ENCODE measurements at regions not wholly inside any gene's neighbourhood (a gene's known extent, or its start where the extent isn't known, plus 50 kb on each side); places are given as distances from the start of the nearest gene placed in this dataset.

DNA sequence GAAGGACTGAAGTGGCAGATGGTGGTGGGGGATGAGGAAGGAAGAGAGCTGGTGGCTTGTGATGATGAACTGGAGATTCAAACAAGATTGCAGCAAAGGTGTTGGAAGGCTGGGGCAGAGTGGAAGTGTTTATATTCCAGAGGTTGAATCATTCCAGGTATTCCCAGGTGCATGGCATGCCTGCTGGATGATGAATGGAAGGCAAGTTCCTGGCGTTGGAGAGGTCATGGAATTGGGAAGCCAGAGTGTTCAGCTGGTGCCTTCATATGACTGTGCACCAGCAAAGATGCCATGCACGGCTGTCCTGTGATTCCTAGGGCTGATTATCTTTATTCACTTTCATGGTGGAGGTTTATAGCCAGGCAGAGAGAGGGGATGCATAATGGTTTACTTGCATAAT is 135.8 kb upstream of the PUDP start:
- no peak for DNase-seq (ENCODE audit: low read depth)

DNA sequence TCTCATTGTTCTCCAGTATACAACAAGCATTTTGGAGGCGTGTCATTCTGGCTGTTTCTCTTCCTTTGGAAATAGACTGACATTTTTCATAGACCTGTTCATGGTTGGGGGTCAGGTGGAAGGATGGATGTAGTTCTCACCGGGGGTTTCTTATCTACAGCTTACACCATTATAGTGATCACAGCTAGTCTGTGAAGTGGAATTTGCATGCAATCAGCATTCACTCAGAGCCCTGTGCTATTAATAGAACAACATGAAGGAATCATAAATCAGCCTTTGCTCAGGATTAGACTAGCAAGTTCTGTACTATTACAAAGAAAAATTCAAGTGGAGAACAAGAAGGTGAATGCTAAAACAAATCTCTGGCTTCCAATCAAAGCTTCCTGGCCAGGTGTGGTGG is 132.6 kb upstream of the PUDP start:
- no peak for DNase-seq (ENCODE audit: low read depth)

- DNase-seq (ENCODE audit: low read depth) = no peak
These were observed 124.4 kb upstream of the PUDP start for GRCh38 chrX:7272346-7272745.

DNA sequence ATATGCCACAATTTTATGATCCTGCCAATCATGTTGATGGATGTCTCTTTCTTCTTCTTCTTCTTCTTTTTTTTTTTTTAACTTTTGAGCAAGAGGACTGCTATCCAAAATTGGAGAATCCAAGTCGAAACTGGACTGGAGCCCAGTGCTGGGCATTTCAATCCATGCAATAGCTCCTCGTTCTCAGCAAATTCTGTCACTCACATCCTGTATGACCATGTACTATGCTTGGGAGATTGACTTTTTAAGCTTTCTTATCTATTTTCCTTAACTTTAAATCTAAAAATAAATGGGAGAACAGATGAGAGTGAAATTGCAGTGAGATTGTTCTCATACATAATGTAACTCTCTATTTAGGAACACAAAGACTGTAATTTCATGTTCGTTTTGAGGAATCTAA is 123.0 kb upstream of the PUDP start:
- DNase-seq (ENCODE audit: low read depth) = no peak

DNA sequence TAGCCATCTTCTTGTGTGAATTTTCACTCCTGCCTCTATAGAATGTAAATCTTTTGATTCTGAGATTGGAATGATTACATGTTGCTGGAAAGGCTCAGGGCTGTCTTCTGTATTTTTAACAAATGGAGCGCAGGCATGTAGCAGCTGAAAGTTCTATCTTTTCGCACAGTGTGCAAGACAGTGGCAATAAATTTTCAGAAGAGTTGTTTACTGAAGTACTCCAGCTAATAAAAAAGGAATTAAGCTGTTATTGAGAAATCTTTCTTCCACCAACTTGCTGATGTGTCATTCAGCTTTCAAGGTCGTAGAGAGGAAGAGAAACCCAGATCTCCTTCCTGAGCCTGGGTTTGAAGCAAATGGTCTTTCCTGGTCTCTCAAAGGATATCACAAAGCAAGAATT is 122.0 kb upstream of the PUDP start:
- peak; percentile 32 for DNase-seq (ENCODE audit: low read depth)

- no peak for DNase-seq (ENCODE audit: low read depth)
These were observed 121.6 kb upstream of the PUDP start for GRCh38 chrX:7269589-7269988.

DNA sequence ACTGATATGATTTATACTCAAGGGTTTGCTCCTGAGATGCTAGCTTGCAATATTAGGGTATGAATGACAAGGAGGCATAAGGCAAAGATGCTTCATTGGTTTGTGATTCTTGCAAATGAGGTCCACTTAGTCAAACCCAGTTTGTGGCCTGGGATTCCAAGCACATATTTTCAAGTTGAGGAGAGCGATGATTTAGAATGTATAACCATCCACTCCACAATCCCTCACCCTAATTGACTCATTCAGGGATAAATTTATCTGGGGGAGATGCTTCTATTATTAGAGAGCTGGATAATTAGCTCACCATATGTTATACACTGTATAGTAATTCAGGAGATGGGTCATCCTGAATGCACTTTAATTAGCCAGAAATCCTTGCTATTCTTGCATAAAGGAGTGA is 118.3 kb upstream of the PUDP start:
- no peak for DNase-seq (ENCODE audit: low read depth)

- no peak for DNase-seq (ENCODE audit: low read depth)
These were observed 116.4 kb upstream of the PUDP start for GRCh38 chrX:7264399-7264798.

- peak; percentile 14 for DNase-seq (ENCODE audit: low read depth)
These were observed 116.0 kb upstream of the PUDP start for GRCh38 chrX:7263961-7264360.

DNA sequence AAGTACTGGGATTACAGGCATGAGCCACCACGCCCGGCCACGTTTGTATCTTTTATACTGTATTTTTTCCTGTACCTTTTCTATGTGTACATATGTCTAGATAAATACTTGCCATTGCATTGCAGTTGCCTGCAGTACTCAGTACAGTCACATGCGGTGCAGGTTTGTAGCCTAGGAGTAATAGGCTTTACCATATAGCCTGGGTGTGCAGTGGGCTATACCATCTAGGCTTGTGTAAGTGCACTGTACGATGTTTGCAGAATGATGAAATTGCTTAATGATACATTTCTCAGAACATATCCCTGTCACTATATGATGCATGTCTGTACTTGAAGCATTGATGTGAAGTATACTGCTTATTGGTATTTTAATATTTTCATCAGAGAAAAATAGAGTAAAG is 115.4 kb upstream of the PUDP start:
- DNase-seq (ENCODE audit: low read depth) = no peak

- DNase-seq (ENCODE audit: low read depth) = no peak
These were observed 114.6 kb upstream of the PUDP start for GRCh38 chrX:7262551-7262950.

DNA sequence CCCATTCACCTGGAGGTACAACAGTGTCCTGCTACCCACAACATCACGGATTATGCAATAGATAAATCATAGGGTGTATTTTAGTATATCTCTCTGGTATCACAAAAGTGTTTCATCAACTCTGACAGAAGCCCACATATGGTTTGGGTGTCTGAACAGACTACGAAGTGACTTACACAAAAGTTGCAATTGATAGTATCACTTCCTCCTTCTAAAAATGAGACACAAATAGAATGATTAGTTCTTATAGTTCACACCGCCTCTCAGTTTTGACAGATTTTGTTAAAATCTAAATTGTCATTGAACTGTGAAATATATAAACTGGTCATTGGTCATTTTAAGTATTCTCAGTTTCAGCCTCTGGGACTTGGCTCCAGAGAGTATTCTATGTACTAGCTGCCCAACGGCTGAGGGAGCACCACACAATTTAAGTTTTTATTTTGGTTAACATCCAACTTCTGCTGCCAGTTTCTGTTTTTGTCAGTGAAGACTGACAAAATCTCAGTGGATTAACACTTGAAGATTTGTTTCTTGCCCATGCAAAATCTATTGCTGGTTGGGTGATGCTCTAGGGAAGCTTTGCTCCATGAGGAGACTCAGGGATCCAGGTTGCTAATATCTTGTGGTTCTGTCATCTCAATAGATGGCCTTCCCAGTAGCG is 113.8 kb upstream of the PUDP start:
- no peak for DNase-seq (ENCODE audit: low read depth)

GRCh38 chrX:7254144-7254543 is 106.2 kb upstream of the PUDP start:
- DNase-seq (ENCODE audit: low read depth) = no peak

- DNase-seq (ENCODE audit: low read depth) = no peak
These were observed 105.6 kb upstream of the PUDP start for GRCh38 chrX:7253565-7253964.

- DNase-seq (ENCODE audit: low read depth) = no peak
These were observed 104.2 kb upstream of the PUDP start for GRCh38 chrX:7252013-7252610.

DNA sequence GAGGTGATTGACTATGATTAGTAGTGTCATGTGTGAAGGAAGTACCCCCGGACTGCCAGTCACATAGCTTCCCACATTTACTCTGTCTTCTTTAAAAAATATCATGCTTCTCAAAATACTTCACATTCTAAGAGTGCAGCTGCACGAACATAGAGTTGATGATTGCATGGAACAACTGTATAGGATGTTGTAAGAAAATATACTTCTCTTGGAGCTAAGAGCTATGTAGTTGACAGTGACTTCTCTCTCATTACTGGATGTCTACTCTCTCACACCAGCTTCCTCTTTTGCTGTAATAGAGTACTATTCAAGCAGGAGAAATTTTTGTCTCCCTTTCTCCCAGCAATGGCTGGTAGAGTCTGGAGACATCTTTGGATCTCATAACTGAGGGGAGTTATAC is 99.4 kb upstream of the PUDP start:
- DNase-seq (ENCODE audit: low read depth) = no peak

DNA sequence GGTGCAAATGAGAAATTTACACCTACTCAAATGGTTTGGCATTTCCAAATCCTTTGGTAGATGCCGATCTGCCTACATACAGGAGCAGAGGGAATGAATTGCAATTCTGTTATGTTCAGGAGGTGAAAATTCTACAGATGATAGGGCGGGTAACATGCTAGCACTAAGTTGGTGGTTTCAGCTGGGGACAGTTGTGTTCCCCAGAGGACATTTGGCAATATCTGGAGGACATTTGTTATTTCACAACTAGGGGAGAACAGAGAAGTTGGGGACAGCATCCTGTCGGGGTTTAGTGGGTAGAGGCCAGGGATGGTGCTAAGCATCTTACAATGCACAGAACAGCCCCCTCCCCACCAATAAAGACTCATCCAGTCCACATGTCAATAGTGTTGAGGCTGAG is 96.5 kb upstream of the PUDP start:
- DNase-seq (ENCODE audit: low read depth) = no peak

- no peak for DNase-seq (ENCODE audit: low read depth)
These were observed 94.7 kb upstream of the PUDP start for GRCh38 chrX:7242613-7243012.

DNA sequence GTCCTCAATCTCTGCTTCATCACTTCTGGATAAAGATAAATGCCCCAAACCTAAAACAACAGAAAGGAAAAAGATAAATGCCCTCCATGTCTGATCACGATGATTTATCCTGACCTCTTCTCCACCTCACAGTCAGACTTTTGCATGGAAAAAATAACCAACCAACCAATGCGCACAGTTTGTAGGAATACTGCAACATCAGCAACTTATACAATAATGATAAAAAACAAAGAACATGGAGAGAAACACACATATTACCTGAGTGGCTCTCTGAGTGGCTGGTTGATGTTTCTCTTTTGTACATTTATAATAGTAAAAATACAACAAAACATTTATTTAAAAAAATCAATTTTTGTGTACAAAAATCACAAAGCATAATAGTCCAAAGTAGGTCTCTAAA is 93.0 kb upstream of the PUDP start:
- no peak for DNase-seq (ENCODE audit: low read depth)

DNA sequence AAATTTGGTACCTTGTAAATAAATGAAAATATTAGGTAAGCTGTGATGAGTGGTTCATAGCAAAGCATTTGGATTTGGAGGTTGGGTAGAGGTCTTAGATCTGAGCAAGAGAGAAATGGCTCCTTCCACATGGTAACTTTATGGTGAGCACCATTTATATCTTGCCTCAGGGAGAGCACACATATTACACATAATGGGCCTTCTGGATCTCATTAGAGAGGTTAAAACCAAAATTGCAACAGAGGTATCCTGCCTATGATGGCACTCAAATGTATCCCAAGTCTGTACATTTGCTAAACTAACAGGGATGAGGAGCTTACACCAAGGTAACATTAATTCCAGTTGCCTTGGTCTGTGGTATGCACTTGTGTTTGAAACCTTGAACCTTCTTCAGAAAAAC is 87.1 kb upstream of the PUDP start:
- no peak for DNase-seq (ENCODE audit: low read depth)

GRCh38 chrX:7233580-7234406 is 85.8 kb upstream of the PUDP start:
- peak; percentile 19 for DNase-seq (ENCODE audit: low read depth)

GRCh38 chrX:7228226-7228625 is 80.3 kb upstream of the PUDP start:
- peak; percentile 61 for DNase-seq (ENCODE audit: low read depth)

DNA sequence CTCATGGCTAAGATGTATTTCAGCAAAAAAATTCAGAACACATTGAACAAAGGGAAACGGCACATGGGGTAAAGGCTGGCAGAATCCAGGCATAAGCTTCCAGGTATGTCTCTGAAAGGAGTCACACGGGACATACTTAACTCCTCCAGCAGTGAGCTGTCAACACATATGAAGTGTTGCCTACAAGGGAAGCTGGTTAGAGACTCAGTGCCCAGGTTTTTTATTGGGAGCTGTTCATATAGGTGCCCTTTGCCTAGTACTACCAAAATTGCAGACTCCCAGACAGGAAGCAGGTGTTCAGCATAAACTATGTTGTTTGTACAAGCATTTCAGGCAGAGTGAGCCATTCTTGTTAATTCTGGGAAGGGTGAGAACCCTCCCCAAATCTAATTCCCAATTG is 77.4 kb upstream of the PUDP start:
- peak; percentile 2 for DNase-seq (ENCODE audit: low read depth)

Measured in LHCN-M2 (cell line).